ENCODE measurements at regions not wholly inside any gene's neighbourhood (a gene's known extent, or its start where the extent isn't known, plus 50 kb on each side); places are given as distances from the start of the nearest gene placed in this dataset.

DNA sequence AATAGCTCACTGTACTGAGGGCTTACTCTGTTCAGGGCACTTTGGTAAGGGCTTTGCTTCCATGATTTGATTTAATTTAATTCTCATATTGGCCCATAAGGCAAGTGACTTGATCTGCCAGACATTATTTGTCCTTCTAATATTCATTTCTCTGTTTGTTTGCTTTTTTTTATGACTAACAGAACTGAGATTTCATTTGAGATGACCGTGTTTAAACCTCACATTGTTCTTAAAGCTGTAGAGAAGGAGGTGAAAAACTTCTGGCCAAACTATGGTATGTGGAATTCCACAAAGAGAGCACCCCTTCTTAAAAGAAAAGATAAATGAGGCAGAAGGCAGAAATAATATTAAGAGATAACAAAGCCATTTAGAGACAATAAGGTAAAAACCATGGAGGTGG is 775.6 kb upstream of the ACO1 start:
- TF ChIP-seq ZNF843 (tag by site-specific recombination; IDR thresholded peaks at IDR 0.05) (no peak), ZNF24 (tag by site-specific recombination; IDR thresholded peaks at IDR 0.05) (no peak), ZXDB (tag by site-specific recombination; IDR thresholded peaks at IDR 0.05) (no peak), ZNF785 (tag by site-specific recombination; IDR thresholded peaks at IDR 0.05) (no peak), YY1 (tag by site-specific recombination; IDR thresholded peaks at IDR 0.05) (no peak)
- TF ChIP-seq, protein P1, sequence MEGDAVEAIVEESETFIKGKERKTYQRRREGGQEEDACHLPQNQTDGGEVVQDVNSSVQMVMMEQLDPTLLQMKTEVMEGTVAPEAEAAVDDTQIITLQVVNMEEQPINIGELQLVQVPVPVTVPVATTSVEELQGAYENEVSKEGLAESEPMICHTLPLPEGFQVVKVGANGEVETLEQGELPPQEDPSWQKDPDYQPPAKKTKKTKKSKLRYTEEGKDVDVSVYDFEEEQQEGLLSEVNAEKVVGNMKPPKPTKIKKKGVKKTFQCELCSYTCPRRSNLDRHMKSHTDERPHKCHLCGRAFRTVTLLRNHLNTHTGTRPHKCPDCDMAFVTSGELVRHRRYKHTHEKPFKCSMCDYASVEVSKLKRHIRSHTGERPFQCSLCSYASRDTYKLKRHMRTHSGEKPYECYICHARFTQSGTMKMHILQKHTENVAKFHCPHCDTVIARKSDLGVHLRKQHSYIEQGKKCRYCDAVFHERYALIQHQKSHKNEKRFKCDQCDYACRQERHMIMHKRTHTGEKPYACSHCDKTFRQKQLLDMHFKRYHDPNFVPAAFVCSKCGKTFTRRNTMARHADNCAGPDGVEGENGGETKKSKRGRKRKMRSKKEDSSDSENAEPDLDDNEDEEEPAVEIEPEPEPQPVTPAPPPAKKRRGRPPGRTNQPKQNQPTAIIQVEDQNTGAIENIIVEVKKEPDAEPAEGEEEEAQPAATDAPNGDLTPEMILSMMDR (tag by site-specific recombination; IDR thresholded peaks at IDR 0.05): no peak

Measured in HEK293 (cell line).